Upper lobe of right lung (tissue), 1 donor: ENCODE measurements at regions not wholly inside any gene's neighbourhood (a gene's known extent, or its start where the extent isn't known, plus 50 kb on each side); places are given as distances from the start of the nearest gene placed in this dataset.

ENCODE experiments used
- ATAC-seq: fragments of 200-7000 bp; cut with Tn5 transposase; one replicate; pipeline ENCODE4 v1.9.1; 2020; ENCODE audit warnings: mild to moderate bottlenecking, moderate library complexity
- DNase-seq: peaks from one replicate; pipeline ENCODE4 v3.0.0-alpha.2; 2020
- H3K27ac ChIP-seq: fragments of 200-600 bp; one replicate; pipeline ENCODE4 v1.8.0; 2022
- H3K27me3 ChIP-seq: fragments of 200-600 bp; one replicate; pipeline ENCODE4 v1.8.0; 2022; ENCODE audit warnings: mild to moderate bottlenecking
- H3K36me3 ChIP-seq: fragments of 200-600 bp; one replicate; pipeline ENCODE4 v1.8.0; 2022
- H3K4me1 ChIP-seq: fragments of 200-600 bp; one replicate; pipeline ENCODE4 v1.8.0; 2022
- H3K4me3 ChIP-seq: fragments of 200-600 bp; one replicate; pipeline ENCODE4 v1.8.0; 2022; ENCODE audit warnings: mild to moderate bottlenecking
- H3K9me3 ChIP-seq: fragments of 200-600 bp; one replicate; pipeline ENCODE4 v1.8.0; 2022
- CTCF ChIP-seq: fragments of 200-600 bp; IDR thresholded peaks from one replicate; pipeline ENCODE4 v1.8.0; 2022; ENCODE audit warnings: antibody characterized with exemption
- intact Hi-C: fragments of 100-400 bp; cut with DNase I; formaldehyde crosslinking; loops from one replicate; pipeline ENCODE4 v1.11.0; 2022
- donor health status: DM: no; HTN: yes; CAD: no; lungs with severe emphysema.

- DNase-seq (no peak), ATAC-seq (no peak)
- no peaks in the 10 kb centered on the region for H3K4me1 ChIP-seq
- H3K36me3 ChIP-seq, result no peaks in the 10 kb centered on the region
- no peaks in the 10 kb centered on the region for H3K9me3 ChIP-seq
- H3K4me3 ChIP-seq, result no peak overlapping the region
- intact Hi-C loops, result no loop called here
- H3K27me3 ChIP-seq, result no peaks in the 10 kb centered on the region
- no peak overlapping the region for H3K27ac ChIP-seq
- no peak for TF ChIP-seq CTCF
Measured at GRCh38 chr5:17384181-17384580, 113.8 kb upstream of the TAF11L2 start.

DNA sequence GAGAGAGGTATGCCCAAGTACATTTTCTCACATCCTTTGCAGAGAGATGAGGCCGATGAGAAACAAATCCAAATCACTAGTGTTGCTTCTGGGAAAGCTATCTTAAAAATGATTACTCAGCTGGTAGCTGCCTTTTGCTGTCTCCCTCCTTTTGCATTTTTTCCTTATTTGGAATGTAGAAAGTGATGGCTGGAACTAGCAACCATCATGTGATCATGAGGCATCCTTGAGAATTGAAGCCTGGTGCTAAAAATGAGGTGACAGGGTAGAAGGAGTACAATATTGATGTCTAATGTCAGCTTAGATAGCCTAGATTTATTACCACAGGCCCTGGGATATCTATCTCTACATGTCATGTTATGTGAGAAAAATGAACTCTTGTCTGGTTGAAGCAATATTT, 109.3 kb upstream of the TAF11L2 start:
- TF ChIP-seq CTCF, result no peak
- intact Hi-C loops, result no loop called here
- Histone ChIP-seq H3K36me3 (no peaks in the 10 kb centered on the region), H3K4me3 (no peak overlapping the region), H3K4me1 (no peaks in the 10 kb centered on the region), H3K27ac (no peak overlapping the region), H3K27me3 (no peaks in the 10 kb centered on the region), H3K9me3 (no peaks in the 10 kb centered on the region)
- ATAC-seq (no peak), DNase-seq (no peak)

GRCh38 chr5:17394086-17394485, 103.9 kb upstream of the TAF11L2 start:
- no peak for TF ChIP-seq CTCF
- no peak for ATAC-seq
- no peaks in the 10 kb centered on the region for H3K9me3 ChIP-seq

DNA sequence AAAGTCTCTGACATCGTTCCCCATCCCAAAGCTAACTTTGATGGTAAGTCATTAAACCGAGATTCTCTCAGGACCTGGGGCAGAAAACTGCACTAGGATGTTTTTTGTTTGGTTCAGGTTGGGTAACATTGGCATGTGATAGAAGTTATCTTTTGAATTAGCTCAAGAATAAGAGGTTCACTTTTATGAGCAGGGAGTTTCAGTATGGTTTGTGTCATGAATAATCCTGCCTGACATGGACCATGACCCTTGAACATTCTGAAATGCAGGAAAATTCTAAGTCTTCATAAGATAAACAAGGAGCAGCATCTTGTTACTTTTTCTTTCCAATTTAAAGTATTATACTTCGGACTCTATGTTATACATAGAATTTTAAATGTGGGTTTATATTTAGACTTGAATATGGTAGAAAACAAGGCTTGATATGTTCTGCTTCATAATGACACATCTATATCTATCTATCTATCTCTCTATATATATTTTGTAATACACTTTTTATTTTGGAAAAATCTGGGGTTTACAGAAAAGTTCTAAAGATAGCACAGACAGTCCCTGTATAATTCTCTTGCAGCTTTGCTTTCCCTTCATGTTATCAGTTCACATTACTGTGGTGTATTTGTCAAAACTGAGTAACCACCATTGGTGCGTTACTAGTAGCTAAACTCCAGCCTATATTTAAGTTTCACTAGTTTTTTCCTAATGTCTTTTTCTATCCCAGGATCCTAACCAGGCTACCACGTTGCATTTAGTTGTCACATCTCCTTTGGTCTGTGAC, 102.7 kb upstream of the TAF11L2 start:
- Histone ChIP-seq H3K4me1 (no peaks in the 10 kb centered on the region), H3K4me3 (no peak overlapping the region), H3K27ac (no peak overlapping the region), H3K9me3 (no peaks in the 10 kb centered on the region), H3K36me3 (no peaks in the 10 kb centered on the region), H3K27me3 (no peaks in the 10 kb centered on the region)
- no peak for TF ChIP-seq CTCF
- ATAC-seq, result no peak
- no peak for DNase-seq
- intact Hi-C loops, result no loop called here

More at GRCh38 chr5:17394086-17394485, 103.9 kb upstream of the TAF11L2 start:
- DNase-seq, result no peak
- Histone ChIP-seq H3K4me1 (no peaks in the 10 kb centered on the region), H3K36me3 (no peaks in the 10 kb centered on the region), H3K27ac (no peak overlapping the region), H3K27me3 (no peaks in the 10 kb centered on the region), H3K4me3 (no peak overlapping the region)
- intact Hi-C loops, result no loop called here

DNA sequence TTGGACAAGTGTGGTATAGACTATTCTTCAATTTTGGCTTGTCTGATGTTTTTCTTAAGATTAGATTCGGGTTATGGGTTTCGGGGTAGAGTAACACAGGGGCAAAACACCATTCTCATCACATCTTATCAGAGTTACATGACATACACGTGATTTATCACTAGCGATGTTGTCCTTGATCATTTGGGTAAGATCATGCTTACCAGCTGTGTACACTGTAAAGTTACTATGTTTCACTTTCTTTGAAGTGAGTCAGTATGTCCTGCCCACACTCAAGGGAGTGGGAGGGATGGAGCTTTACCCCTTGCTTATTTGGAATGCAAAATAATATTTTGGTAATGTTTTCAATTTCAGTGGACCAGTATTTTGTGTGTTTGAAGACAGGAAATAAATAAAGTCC, 101.8 kb upstream of the TAF11L2 start:
- no peaks in the 10 kb centered on the region for H3K27me3 ChIP-seq
- H3K4me1 ChIP-seq, result no peaks in the 10 kb centered on the region
- no peak for ATAC-seq
- no peak for TF ChIP-seq CTCF
- H3K9me3 ChIP-seq, result no peaks in the 10 kb centered on the region
- H3K27ac ChIP-seq, result no peak overlapping the region
- DNase-seq, result no peak
- H3K4me3 ChIP-seq, result no peak overlapping the region
- intact Hi-C loops, result no loop called here
- no peaks in the 10 kb centered on the region for H3K36me3 ChIP-seq

- no peaks in the 10 kb centered on the region for H3K36me3 ChIP-seq
- no peak overlapping the region for H3K27ac ChIP-seq
- no peak for TF ChIP-seq CTCF
- no peaks in the 10 kb centered on the region for H3K27me3 ChIP-seq
- no peak for ATAC-seq
- intact Hi-C loops, result no loop called here
- H3K4me3 ChIP-seq, result no peak overlapping the region
- H3K4me1 ChIP-seq, result no peaks in the 10 kb centered on the region
- H3K9me3 ChIP-seq, result no peaks in the 10 kb centered on the region
- DNase-seq, result no peak
Measured at GRCh38 chr5:17398431-17398830, 99.6 kb upstream of the TAF11L2 start.
